B cell (primary cell): ENCODE measurements at regions not wholly inside any gene's neighbourhood (a gene's known extent, or its start where the extent isn't known, plus 50 kb on each side); places are given as distances from the start of the nearest gene placed in this dataset.

ENCODE experiments used
- ATAC-seq: fragments of 200-7000 bp; cut with Tn5 transposase; one replicate; pipeline ENCODE4 v1.10.0; 2021; ENCODE audit warnings: low read depth, mild to moderate bottlenecking, moderate number of reproducible peaks, moderate library complexity
- CTCF ChIA-PET: fragments of 350-600 bp; sonication (Branson Sonifier 250); formaldehyde crosslinking; loops from one replicate; lab custom pipeline; 2021; ENCODE audit warnings: antibody characterized with exemption, inconsistent platforms; lab: Charles Lee
- POLR2A ChIA-PET: fragments of 350-600 bp; sonication (Branson Sonifier 250); formaldehyde crosslinking; loops from one replicate; lab custom pipeline; 2021; ENCODE audit warnings: antibody characterized with exemption; lab: Charles Lee
- DNase-seq: peaks from one replicate; pipeline ENCODE4 v3.0.0; 2013
- H2AFZ ChIP-seq: 2 replicates; pipeline ENCODE4 v1.6.1; 2012; ENCODE audit warnings: mild to moderate bottlenecking, low read depth, low read length; ENCODE audit not compliant: insufficient read depth, poor library complexity, severe bottlenecking
- H3K27ac ChIP-seq, 2 donors: 1 replicate in 1 of 2; 2 replicates in 1 of 2; pipeline ENCODE4 v1.5.1; 2012 to 2013; ENCODE audit warnings: low read length in 2 of 2, mild to moderate bottlenecking in 2 of 2, moderate library complexity in 1 of 2
- H3K27me3 ChIP-seq, 4 experiments: fragments of 200-600 bp in 1 of 4; sonication (generic) in 1 of 4; replicated peaks in 1 of 4; 1 replicate in 2 of 4; 2 replicates in 2 of 4; pipeline versions ENCODE4 v1.6.1 to v1.7.0; 2013 to 2016; ENCODE audit warnings: low read length in 3 of 4, mild to moderate bottlenecking in 2 of 4, mixed read lengths in 1 of 4, moderate library complexity in 1 of 4; ENCODE audit not compliant: insufficient read depth in 4 of 4, control insufficient read depth in 3 of 4; ENCODE audit errors: control extremely low read depth in 1 of 4
- H3K36me3 ChIP-seq, 2 experiments: replicated peaks in 1 of 2; 1 replicate in 1 of 2; 2 replicates in 1 of 2; pipeline versions ENCODE4 v1.6.1 to v1.7.1; 2013; ENCODE audit warnings: low read length in 1 of 2; ENCODE audit not compliant: insufficient read depth in 2 of 2, control insufficient read depth in 1 of 2; ENCODE audit errors: control extremely low read depth in 1 of 2, extremely low read depth in 1 of 2
- H3K4me1 ChIP-seq, 2 donors: fragments of 200-600 bp in 1 of 2; sonication (generic) in 1 of 2; 1 replicate in 1 of 2; 2 replicates in 1 of 2; pipeline versions ENCODE4 v1.5.1 to v1.6.1; 2013 to 2017; ENCODE audit warnings: low read length in 2 of 2; ENCODE audit not compliant: control insufficient read depth in 2 of 2, insufficient read depth in 2 of 2
- H3K4me2 ChIP-seq: replicated peaks from 2 replicates; pipeline ENCODE3; 2012; ENCODE audit warnings: mild to moderate bottlenecking, low read depth, low read length; ENCODE audit not compliant: poor library complexity, severe bottlenecking
- H3K4me3 ChIP-seq, 5 experiments: fragments of 200-600 bp in 1 of 5; sonication (generic) in 1 of 5; 1 replicate in 3 of 5; 2 replicates in 2 of 5; pipeline versions ENCODE4 v1.5.1 to v1.7.0; 2011 to 2016; ENCODE audit warnings: low read length in 4 of 5, mild to moderate bottlenecking in 4 of 5, low read depth in 2 of 5, control low read depth in 1 of 5, moderate library complexity in 1 of 5; ENCODE audit not compliant: insufficient read depth in 1 of 5; ENCODE audit errors: control extremely low read depth in 1 of 5, extremely low read depth in 1 of 5
- H3K79me2 ChIP-seq: fragments of 200-600 bp; sonication (generic); one replicate; pipeline ENCODE4 v1.6.0; 2016; ENCODE audit warnings: low read length; ENCODE audit not compliant: control insufficient read depth, insufficient read depth
- H3K9ac ChIP-seq: fragments of 200-600 bp; sonication (generic); 2 replicates; pipeline ENCODE4 v1.6.1; 2017; ENCODE audit warnings: mild to moderate bottlenecking, low read length, moderate library complexity
- H3K9me3 ChIP-seq, 3 donors: one replicate each; pipeline versions ENCODE4 v1.6.1 to v1.7.1; 2013; ENCODE audit warnings: low read length in 2 of 3; ENCODE audit not compliant: control insufficient read depth in 2 of 3, insufficient read depth in 1 of 3; ENCODE audit errors: control extremely low read depth in 1 of 3
- H4K20me1 ChIP-seq: 2 replicates; pipeline ENCODE4 v1.6.0; 2012; ENCODE audit warnings: mild to moderate bottlenecking, low read length; ENCODE audit not compliant: insufficient read depth, control insufficient read depth, poor library complexity, severe bottlenecking
- H3K27ac Mint-ChIP-seq: one replicate; pipeline ENCODE4 v1.8.0; 2021; ENCODE audit warnings: mixed read lengths
- H3K27me3 Mint-ChIP-seq: one replicate; pipeline ENCODE4 v1.8.0; 2021; ENCODE audit warnings: mixed read lengths
- H3K4me1 Mint-ChIP-seq: one replicate; pipeline ENCODE4 v1.8.0; 2021; ENCODE audit warnings: mixed read lengths
- H3K4me3 Mint-ChIP-seq: one replicate; pipeline ENCODE4 v1.8.0; 2021; ENCODE audit warnings: mixed read lengths
- H3K9me3 Mint-ChIP-seq: one replicate; pipeline ENCODE4 v1.8.0; 2022; ENCODE audit warnings: mixed read lengths; ENCODE audit not compliant: insufficient read depth
- EZH2 ChIP-seq: IDR thresholded peaks from 2 replicates; pipeline ENCODE4 v1.6.1; 2012; ENCODE audit warnings: borderline replicate concordance, low read depth, mild to moderate bottlenecking, moderate library complexity, low read length; ENCODE audit not compliant: insufficient read depth, poor library complexity, severe bottlenecking
- WGBS: methylation state at CpG from one replicate; pipeline ENCODE4 v1.1.5; 2013; ENCODE audit warnings: missing lambda C conversion rate; ENCODE audit not compliant: insufficient coverage; 5-methylcytosine and 5-hydroxymethylcytosine counted together
- intact Hi-C: fragments of 100-400 bp; cut with micrococcal nuclease; formaldehyde crosslinking; loops from one replicate; pipeline ENCODE4 v1.10.0; 2022
- TF ChIP-seq, protein P1 (sequence below): fragments of 200-600 bp; IDR thresholded peaks from one replicate; pipeline ENCODE4 v1.8.0; 2022; ENCODE audit warnings: antibody characterized with exemption, mild to moderate bottlenecking

DNA sequence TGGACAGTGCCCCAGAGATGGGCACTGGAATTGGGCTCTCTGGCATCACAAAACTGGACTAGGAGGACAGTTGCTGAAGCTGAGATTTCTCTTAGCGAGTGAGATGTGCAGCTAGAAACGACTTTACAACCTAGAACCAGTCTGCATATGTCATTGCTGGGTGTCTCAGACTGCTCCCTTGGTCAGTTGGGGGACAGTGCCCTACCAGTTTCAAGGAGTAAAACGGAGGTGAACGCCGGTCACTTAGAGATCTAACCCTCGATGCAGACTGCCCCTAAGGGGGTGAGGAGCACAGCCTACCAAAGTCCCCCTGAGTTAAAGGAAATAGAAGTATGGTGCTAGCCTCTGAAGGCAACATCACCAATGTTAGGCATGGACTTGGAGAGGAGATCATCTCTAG is 704.4 kb upstream of the CDH9 start:
- Histone ChIP-seq H2AFZ (no peak overlapping the region), H3K79me2 (no peaks in the 10 kb centered on the region), H4K20me1 (no peaks in the 10 kb centered on the region), H3K9ac (no peak overlapping the region), H3K27ac (no peak overlapping the region), H3K27me3 (no peaks in the 10 kb centered on the region), H3K4me2 (no peak overlapping the region), H3K9me3 (peaks cover 0 to 11% (median 3%) of the 10 kb centered on the region in 3 donors), H3K4me3 (no peak overlapping the region), H3K4me1 (no peaks in the 10 kb centered on the region), H3K36me3 (no peaks in the 10 kb centered on the region)
- TF ChIP-seq, protein P1, sequence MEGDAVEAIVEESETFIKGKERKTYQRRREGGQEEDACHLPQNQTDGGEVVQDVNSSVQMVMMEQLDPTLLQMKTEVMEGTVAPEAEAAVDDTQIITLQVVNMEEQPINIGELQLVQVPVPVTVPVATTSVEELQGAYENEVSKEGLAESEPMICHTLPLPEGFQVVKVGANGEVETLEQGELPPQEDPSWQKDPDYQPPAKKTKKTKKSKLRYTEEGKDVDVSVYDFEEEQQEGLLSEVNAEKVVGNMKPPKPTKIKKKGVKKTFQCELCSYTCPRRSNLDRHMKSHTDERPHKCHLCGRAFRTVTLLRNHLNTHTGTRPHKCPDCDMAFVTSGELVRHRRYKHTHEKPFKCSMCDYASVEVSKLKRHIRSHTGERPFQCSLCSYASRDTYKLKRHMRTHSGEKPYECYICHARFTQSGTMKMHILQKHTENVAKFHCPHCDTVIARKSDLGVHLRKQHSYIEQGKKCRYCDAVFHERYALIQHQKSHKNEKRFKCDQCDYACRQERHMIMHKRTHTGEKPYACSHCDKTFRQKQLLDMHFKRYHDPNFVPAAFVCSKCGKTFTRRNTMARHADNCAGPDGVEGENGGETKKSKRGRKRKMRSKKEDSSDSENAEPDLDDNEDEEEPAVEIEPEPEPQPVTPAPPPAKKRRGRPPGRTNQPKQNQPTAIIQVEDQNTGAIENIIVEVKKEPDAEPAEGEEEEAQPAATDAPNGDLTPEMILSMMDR = no peak
- TF ChIP-seq EZH2 = no peak
- ATAC-seq (no peak), DNase-seq (no peak)
- H3K9me3 Mint-ChIP-seq = peaks cover 5% of the 10 kb centered on the region
- no peak overlapping the region for H3K4me3 Mint-ChIP-seq
- no peak overlapping the region for H3K27ac Mint-ChIP-seq
- POLR2A ChIA-PET = no interaction called here
- intact Hi-C loops = no loop called here
- H3K27me3 Mint-ChIP-seq = no peaks in the 10 kb centered on the region
- 85% methylated on average over 6 of the region's 6 CpGs for WGBS
- no peaks in the 10 kb centered on the region for H3K4me1 Mint-ChIP-seq
- CTCF ChIA-PET = no interaction called here

DNA sequence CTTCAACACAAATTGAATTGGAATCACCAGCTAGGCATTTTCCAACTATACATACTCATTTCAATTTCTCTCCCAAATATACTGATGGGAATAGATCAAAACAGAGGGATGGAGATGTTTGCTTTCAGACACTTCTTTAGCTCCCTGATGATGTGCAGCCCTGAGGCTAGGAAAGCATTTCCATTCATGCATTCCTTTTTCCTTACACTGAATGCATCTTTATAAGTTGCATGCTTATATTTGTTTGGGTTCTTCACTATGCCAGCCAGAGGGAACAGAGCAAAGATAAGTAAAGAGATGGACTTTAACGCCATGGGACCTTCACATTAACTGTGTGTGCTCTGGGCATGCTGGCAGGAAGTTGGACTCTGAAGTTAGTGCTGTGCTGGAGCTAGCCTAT is 696.5 kb upstream of the CDH9 start:
- ATAC-seq = no peak
- CTCF ChIA-PET = no interaction called here

More for the DNA sequence above, 696.5 kb upstream of the CDH9 start:
- no peak overlapping the region for H3K27ac ChIP-seq
- H3K9ac ChIP-seq = no peak overlapping the region
- no peak overlapping the region for H2AFZ ChIP-seq
- H3K9me3 ChIP-seq = no peaks in the 10 kb centered on the region
- H3K4me2 ChIP-seq = no peak overlapping the region
- H3K27ac Mint-ChIP-seq = no peak overlapping the region
- POLR2A ChIA-PET = no interaction called here
- no peaks in the 10 kb centered on the region for H3K27me3 ChIP-seq
- no peaks in the 10 kb centered on the region for H3K27me3 Mint-ChIP-seq
- no peaks in the 10 kb centered on the region for H3K79me2 ChIP-seq
- H4K20me1 ChIP-seq = no peaks in the 10 kb centered on the region
- intact Hi-C loops = no loop called here
- no peaks in the 10 kb centered on the region for H3K4me1 ChIP-seq
- no peak overlapping the region for H3K4me3 ChIP-seq
- no peaks in the 10 kb centered on the region for H3K36me3 ChIP-seq
- no peaks in the 10 kb centered on the region for H3K9me3 Mint-ChIP-seq
- H3K4me3 Mint-ChIP-seq = no peak overlapping the region
- H3K4me1 Mint-ChIP-seq = no peaks in the 10 kb centered on the region
- no peak for TF ChIP-seq EZH2
- TF ChIP-seq, protein P1 = no peak
- no peak for DNase-seq
- 77% methylated on average over 1 of the region's 1 CpG for WGBS
